Fibroblast of mammary gland (primary cell): ENCODE measurements at regions not wholly inside any gene's neighbourhood (a gene's known extent, or its start where the extent isn't known, plus 50 kb on each side); places are given as distances from the start of the nearest gene placed in this dataset.
A peak's percentile ranks its signal among the peaks of the same experiment; 100 is the strongest.

Source experiments
- DNase-seq: peaks from one replicate; pipeline ENCODE4 v3.0.0-alpha.2; 2010; ENCODE audit warnings: low read depth
- H3K4me3 ChIP-seq: 2 replicates; pipeline ENCODE4 v1.5.1; 2011; ENCODE audit warnings: low read depth, mild to moderate bottlenecking, low read length, moderate library complexity; ENCODE audit not compliant: control insufficient read depth
- CTCF ChIP-seq: conservative IDR thresholded peaks from 2 replicates; pipeline ENCODE4 v1.5.1; 2011; ENCODE audit warnings: low read depth, low read length, inconsistent platforms; ENCODE audit not compliant: control insufficient read depth, insufficient read depth

DNA sequence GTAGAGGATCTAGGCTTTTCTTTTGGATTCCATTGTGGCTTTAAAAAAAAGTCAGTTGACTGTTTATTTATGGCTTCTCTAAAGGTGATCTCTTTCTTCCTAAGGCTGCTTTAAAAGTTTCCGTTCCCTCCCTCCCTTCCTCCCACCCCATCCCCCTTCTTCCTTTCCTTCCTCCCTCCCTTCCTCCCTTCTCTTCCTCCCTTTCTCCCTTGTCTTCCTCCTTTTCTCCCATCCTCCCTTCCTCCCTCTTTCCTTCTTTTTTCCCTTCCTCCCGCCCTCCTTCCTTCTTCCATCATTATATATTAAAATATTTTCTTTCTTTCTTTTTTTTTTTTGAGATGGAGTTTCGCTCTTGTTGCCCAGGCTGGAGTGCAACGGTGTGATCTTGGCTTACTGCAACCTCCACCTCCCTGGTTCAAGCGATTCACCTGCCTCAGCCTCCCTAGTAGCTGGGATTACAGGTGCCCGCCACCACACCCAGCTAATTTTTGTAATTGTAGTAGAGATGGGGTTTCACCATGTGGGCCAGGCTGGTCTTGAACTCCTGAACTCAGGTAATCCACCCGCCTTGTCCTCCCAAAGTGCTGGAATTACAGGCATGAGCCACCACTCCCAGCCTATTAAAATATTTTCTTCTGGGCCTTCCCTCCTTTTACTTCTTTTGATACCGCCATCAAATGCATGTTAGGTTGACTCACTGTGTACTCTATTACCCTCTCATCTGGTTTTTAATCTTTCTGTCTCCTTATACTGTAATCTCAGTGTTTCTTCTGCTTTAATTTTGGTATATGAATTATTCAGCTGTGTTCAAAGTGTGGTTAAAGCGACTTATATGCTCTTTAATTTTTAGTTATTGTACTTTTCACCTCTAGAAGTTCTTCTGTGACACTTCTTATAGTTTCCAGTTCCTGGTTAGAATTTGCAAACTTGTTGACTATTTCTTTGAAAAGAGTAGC, 59.2 kb upstream of the ATP5PO start:
- no peak for TF ChIP-seq CTCF
- no peak overlapping the region for H3K4me3 ChIP-seq
- no peak for DNase-seq

DNA sequence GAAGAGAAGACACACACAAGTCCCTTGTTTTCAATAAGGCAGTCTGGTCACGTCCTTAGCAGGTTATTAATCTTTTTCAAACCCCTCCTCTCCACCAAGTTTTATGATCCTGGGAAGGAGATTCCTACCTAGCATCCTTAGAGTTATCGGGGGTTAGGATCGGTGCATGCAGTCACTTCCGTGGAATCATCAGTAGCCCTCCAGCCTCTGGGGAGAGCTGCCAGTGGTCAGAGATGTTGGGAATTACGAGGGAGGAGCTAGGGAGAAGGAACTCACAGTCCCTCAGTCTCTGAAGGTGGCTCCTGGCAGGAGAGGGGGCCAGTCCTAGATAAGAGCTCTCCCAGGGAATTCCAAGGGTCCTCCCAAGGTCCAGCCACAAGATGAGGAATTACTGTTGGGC, 57.7 kb upstream of the ATP5PO start:
- no peak for TF ChIP-seq CTCF
- no peak overlapping the region for H3K4me3 ChIP-seq
- DNase-seq = no peak

DNA sequence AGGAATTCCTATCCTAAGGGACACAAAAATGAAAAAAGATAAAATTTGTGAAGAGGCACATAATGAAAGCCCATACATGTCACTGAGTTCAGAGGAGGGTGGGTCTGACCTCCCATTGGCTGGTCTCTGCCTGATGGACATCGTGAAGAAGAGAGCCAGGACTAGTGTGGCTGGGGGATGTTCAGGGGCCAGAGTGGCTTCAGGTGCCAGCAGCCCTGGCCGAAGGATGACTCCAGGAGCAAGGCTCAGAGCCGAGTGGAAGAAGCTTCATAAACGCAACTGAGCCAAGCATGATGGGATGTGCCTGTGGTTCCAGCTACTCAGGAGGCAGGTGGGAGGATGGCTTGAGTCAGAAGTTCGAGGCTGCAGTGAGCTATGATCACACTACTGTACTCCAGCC, 56.9 kb upstream of the ATP5PO start:
- H3K4me3 ChIP-seq = no peak overlapping the region
- no peak for DNase-seq
- TF ChIP-seq CTCF = no peak

DNA sequence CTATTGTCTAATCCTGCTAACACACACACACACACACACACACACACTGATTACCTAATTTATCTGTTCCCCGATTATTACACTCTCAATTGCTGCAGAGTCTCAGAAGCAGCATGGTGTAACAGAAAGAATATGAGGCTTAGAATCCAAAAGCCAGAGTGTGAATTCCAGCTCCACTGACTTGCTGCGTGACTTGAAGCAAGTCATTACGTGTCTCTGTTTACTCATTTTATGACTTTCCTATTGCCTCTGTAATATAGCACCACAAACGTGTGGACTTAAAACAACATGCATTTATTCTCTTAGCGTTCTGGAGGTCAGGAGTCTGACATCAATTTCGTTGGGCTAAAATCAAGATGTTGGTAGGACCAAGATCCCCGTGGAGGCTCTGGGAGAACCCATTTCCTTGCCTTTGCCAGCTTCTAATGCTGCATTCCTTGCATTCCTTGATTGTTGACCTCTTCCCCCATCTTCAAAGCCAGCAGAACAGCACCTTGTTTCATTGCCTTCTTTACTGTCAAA, 55.9 kb upstream of the ATP5PO start:
- peak; percentile 71 for DNase-seq
- no peak for TF ChIP-seq CTCF
- H3K4me3 ChIP-seq = no peak overlapping the region

DNA sequence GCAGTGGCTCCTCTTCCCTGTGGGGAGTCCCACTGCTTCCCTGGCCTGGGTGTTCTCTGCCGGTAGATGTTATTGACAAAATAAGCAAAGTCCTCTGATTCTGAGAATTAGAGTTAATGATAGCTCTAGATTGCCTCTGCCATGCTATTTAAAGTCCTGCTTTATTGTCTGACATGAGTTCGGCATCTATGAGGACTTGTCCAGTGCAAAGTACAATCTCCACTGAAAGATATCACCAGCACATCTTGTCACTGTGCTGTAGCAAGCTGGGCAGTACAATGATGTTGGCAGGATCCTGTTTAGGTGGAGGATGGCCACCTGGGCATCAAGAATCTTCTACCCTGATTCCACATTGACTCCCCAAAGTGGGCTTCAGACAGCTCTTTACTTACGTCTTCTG, 54.0 kb upstream of the ATP5PO start:
- no peak for DNase-seq
- TF ChIP-seq CTCF = no peak
- H3K4me3 ChIP-seq = no peak overlapping the region

DNA sequence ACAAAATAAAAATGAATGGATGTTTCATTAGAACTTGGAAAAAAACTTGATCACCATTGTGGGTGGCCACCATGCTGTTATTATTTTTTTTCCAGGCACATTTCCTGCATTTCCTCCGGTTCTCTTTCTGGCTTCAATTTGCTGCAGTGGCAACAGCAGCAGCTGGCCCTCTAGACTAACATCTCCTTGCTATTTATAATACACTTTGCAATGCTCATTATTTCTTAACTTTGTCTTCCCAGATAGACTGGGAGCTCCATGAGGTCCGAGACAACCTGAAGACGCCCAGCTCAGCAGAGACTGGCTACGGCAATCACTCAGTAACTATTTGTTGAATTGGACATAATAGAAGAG, 53.4 kb upstream of the ATP5PO start:
- TF ChIP-seq CTCF = no peak
- DNase-seq = no peak
- no peak overlapping the region for H3K4me3 ChIP-seq
